ENCODE measurements at regions not wholly inside any gene's neighbourhood (a gene's known extent, or its start where the extent isn't known, plus 50 kb on each side); places are given as distances from the start of the nearest gene placed in this dataset.
"Not testable (repeated sequence)": the region's sequence is repeated elsewhere in the genome, so short reads cannot be mapped to it uniquely, and the experiment has no call there.

DNA sequence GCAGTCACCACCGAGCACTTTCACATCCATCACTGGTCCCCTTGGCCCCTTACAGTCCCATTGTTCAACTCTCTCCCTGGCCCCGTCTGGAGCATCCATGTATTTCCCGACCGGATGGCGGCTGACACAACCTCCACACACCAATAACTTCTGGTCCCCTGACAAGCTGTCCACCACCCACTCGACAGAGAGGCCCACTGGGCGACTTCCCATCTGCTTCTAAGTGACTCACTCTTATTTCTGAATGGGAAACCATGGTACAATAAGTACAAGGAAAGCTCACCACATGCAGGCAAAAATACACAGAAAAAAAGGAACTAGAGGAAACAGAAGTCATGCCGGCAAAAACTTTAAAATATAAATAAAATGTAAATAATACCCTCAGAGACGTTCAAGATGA lies 82.9 kb upstream of the RAB12 start:
- peak overlapping the region in 2 of 21 experiments; percentile 27 to 37 for H3K27ac ChIP-seq
- no peak overlapping the region for H3K4me3 ChIP-seq

DNA sequence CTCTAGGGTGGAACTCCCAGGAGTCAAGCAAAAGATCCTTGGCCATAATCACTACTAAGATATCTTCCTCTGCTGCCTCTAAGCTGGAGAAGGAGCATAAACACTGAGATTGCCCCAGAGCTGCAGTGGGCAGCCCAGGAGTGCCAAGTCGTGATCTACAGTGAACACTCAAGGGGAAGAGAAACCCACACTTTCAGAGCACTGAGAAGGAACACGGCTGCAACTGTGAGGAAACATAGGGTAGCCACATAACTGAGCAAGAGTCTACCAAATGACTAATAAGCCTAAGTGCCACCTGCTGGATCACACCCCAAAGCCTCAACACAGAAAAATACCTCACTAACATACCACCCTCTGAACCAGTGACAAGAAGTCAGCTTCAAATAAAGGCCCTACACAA lies 79.6 kb upstream of the RAB12 start:
- Histone ChIP-seq H3K4me3 (no peak overlapping the region), H3K27ac (peak overlapping the region in 1 of 21 experiments; percentile 10)

GRCh38 chr18:8531084-8531483 lies 78.2 kb upstream of the RAB12 start:
- H3K27ac ChIP-seq, H3K4me3 ChIP-seq: not testable (repeated sequence)

DNA sequence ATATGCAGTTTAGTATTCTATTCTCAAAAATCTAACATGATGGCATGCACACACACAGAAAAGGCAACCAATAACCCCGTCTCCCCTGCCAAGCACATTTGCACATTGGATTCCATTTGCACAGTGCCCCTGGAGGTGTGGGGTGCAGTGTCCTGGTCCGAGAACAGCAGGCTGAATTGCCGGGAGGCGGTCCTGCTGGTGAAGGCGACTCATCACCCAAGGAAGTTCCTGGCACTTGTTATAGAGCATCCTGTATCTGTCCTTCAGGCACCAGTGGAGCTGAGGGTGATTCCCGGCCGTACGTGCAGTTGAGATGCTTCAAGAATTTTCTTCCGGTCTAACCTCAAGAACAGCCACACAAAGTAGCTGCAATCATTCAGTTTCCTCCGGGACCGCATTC lies 73.0 kb upstream of the RAB12 start:
- no peak overlapping the region for H3K27ac ChIP-seq
- no peak overlapping the region for H3K4me3 ChIP-seq

- Histone ChIP-seq H3K4me3 (no peak overlapping the region), H3K27ac (no peak overlapping the region)
Observed at GRCh38 chr18:8536922-8537321, 72.3 kb upstream of the RAB12 start.

DNA sequence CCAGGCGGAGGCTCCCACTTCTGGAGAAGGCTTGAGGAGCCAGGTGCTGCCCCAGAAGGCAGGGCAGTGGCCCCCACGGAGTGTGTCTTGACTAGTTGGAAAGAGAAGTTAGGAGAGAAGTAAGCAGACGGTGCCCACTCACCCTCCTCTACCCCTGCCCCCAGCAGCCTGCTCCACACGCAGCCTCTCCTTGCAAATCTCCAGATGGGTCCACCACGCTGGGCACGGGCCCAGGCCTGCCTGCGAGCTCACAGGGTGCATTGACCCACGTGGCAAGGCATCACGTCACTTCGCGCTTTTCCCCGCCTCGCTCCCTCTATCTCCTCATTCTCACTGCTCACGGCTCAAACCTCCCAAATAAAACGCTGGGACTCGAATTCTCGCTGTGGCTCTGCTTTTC lies 71.8 kb upstream of the RAB12 start:
- no peak overlapping the region for H3K4me3 ChIP-seq
- no peak overlapping the region for H3K27ac ChIP-seq

DNA sequence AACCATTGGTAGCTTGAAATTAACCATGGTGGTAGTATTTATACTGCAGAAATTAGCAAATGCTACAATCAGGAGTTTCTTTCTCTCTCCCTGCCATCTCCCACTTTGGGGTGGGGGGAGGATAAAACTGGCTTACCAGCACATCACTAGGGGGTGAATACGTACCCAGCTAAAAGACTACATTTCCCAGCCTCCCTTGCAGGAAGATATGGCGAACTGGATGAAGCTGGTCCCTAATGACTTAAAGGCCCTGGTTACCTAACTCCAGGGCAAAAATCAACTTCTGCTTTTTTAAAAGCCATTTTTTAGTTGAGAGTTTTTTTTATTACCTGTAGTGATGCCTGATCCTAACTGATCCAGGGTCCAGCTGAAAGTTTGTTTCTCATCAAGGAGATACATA lies 70.3 kb upstream of the RAB12 start:
- no peak overlapping the region for H3K4me3 ChIP-seq
- H3K27ac ChIP-seq: no peak overlapping the region

- Histone ChIP-seq H3K27ac (no peak overlapping the region), H3K4me3 (no peak overlapping the region)
Observed at GRCh38 chr18:8546677-8547076, 62.6 kb upstream of the RAB12 start.

GRCh38 chr18:8548186-8548585 lies 61.1 kb upstream of the RAB12 start:
- Histone ChIP-seq H3K27ac (no peak overlapping the region), H3K4me3 (no peak overlapping the region)

DNA sequence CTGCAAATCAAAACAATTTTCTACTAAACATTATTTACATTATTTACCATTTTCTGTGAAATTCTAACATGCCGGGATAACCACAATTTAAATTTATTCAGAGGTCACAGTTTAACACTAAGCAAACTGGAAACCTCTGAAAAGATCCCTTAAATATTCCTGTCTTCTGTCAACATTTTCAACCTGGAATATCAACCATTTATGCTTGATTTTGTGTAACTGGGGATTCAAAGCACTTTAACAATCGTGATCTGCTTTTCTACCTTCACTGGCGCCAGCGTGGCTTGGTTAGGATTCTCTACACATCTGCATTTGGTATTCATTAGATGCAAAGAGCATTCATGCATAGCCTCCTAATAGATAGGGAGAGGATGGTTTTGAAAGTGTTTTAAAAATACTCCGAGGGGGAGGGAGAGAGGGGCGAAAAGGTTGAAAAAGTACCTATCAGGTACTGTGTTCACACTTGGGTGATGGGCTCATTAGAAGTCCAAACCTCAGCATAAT lies 59.9 kb upstream of the RAB12 start:
- no peak overlapping the region for H3K4me3 ChIP-seq
- no peak overlapping the region for H3K27ac ChIP-seq

DNA sequence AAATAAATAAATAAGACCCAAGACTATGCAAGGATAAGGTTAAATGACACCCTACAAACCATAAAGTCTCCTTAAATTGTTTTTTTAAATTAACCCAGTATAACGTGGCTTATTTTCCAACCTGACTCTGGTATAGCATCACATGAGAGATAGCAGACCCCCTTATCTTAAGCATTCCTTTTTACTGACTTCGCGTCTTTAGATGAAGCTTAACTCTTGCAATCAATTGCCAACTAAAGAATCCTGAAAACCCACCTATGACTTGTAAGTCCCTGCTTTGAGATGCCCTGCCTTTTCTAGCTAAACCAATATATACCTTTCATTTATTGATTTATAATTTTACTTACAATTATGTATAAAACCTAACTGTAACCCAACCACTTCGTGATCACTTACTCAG lies 57.1 kb upstream of the RAB12 start:
- Histone ChIP-seq H3K4me3 (no peak overlapping the region), H3K27ac (no peak overlapping the region)

DNA sequence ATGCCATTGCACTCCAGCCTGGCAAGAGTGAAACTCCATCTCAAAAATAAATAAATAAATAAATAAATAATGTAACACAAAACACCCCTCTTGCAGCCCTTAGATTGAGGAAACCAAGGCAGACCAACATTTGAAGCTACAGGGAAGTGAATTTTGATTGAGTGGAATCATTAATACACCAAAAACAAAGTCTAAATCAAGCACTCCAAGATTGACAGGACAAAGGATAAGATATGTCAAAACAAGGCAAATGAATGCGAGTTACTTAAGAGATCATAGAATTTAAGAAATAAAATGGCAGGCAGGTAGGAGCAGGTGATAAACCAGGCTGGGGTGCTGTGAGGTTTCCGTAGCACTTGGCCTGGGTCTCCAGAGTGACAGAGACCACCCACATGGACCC lies 54.9 kb upstream of the RAB12 start:
- Histone ChIP-seq H3K27ac (no peak overlapping the region), H3K4me3 (no peak overlapping the region)

DNA sequence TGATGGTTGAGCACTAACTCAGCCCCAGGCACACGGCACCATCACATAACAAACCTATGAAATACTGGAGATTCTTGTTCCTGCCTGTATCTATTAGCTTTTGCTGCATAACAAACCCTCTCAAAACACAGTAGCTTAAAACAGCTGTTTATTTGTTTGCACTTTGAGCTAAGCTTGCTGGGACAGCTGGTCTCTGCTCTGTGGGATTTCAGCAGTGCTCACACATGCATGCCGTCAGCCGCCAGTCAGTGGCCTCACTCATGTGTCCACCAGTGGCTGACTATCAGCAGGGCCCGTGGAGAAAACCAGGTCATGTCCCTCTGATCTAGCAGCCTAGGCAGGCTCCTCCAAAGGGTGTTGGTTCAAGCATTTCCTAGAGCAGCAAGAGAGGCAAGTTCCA lies 52.8 kb upstream of the RAB12 start:
- Histone ChIP-seq H3K4me3 (no peak overlapping the region), H3K27ac (no peak overlapping the region)

All from skin epidermis (tissue), 12 donors.